Endothelial cell of umbilical vein (primary cell): ENCODE measurements at regions not wholly inside any gene's neighbourhood (a gene's known extent, or its start where the extent isn't known, plus 50 kb on each side); places are given as distances from the start of the nearest gene placed in this dataset.

Experiments
- BruUV-seq: library from RNA; stranded (reverse); fragments of 400-500 nt; replicated peaks from 2 replicates; lab custom pipeline; 2021; lab: Mats Ljungman, UMichigan
- CTCF ChIA-PET: fragments of 300-600, 350-600 bp; sonication (Branson Sonifier 250); formaldehyde crosslinking; loops from one replicate; lab custom pipeline; 2021; ENCODE audit warnings: antibody characterized with exemption, inconsistent platforms; lab: Charles Lee
- POLR2A ChIA-PET: fragments of 300-600, 350-600 bp; sonication (Branson Sonifier 250); formaldehyde crosslinking; loops from one replicate; lab custom pipeline; 2021; ENCODE audit warnings: antibody characterized with exemption, inconsistent platforms; lab: Charles Lee
- DNase-seq: peaks from one replicate; pipeline ENCODE4 v3.0.0-alpha.2; 2011; ENCODE audit warnings: low read depth, low spot score
- FAIRE-seq: peaks from 2 replicates; lab custom pipeline; 2011; peaks lifted over from hg19 to GRCh38; lab: Jason Lieb, UNC
- H2AFZ ChIP-seq: 2 replicates; pipeline ENCODE4 v1.6.0; 2012; ENCODE audit warnings: low read depth, low read length, control low read depth, inconsistent platforms
- H3K27ac ChIP-seq: 2 replicates; pipeline ENCODE4 v1.5.1; 2011; ENCODE audit warnings: low read depth, mild to moderate bottlenecking, control low read depth, low read length, moderate library complexity; ENCODE audit not compliant: insufficient read depth
- H3K27me3 ChIP-seq, 2 experiments: 2 replicates each; pipeline versions ENCODE4 v1.6.0 to v1.6.1; 2011; ENCODE audit warnings: low read length in 2 of 2, mixed read lengths in 1 of 2; ENCODE audit not compliant: control insufficient read depth in 2 of 2, insufficient read depth in 2 of 2
- H3K36me3 ChIP-seq, 2 experiments: 2 replicates in 1 of 2; 3 replicates in 1 of 2; pipeline ENCODE4 v1.5.1; 2011; ENCODE audit warnings: low read length in 2 of 2, mild to moderate bottlenecking in 1 of 2, moderate library complexity in 1 of 2; ENCODE audit not compliant: control insufficient read depth in 2 of 2, insufficient read depth in 2 of 2; ENCODE audit errors: extremely low read depth in 1 of 2
- H3K4me1 ChIP-seq: 3 replicates; pipeline ENCODE4 v1.5.1; 2011; ENCODE audit warnings: mild to moderate bottlenecking, low read length; ENCODE audit not compliant: control insufficient read depth, insufficient read depth; ENCODE audit errors: extremely low read depth
- H3K4me2 ChIP-seq: 2 replicates; pipeline ENCODE4 v1.6.1; 2011; ENCODE audit warnings: low read length, control low read depth, mixed read lengths; ENCODE audit not compliant: insufficient read depth
- H3K4me3 ChIP-seq, 3 experiments: fragments of 200-600 bp in 1 of 3; sonication (generic), shearing (Covaris generic) in 1 of 3; replicated peaks in 1 of 3; 2 replicates each; pipeline ENCODE4 v1.5.1; 2011 to 2016; ENCODE audit warnings: control low read depth in 3 of 3, low read length in 3 of 3, mild to moderate bottlenecking in 2 of 3, inconsistent platforms in 1 of 3, low read depth in 1 of 3, moderate library complexity in 1 of 3; ENCODE audit not compliant: insufficient read depth in 1 of 3
- H3K79me2 ChIP-seq: 2 replicates; pipeline ENCODE4 v1.6.0; 2012; ENCODE audit warnings: low read length, inconsistent platforms; ENCODE audit not compliant: control insufficient read depth, insufficient read depth
- H3K9ac ChIP-seq: replicated peaks from 2 replicates; pipeline ENCODE3; 2011; ENCODE audit warnings: low read length, control low read depth; ENCODE audit not compliant: insufficient read depth; ENCODE audit errors: extremely low read depth
- H3K9me1 ChIP-seq: replicated peaks from 3 replicates; pipeline ENCODE4 v1.6.0; 2011; ENCODE audit warnings: mild to moderate bottlenecking, low read length; ENCODE audit not compliant: control insufficient read depth, insufficient read depth; ENCODE audit errors: extremely low read depth
- H3K9me3 ChIP-seq: replicated peaks from 2 replicates; pipeline ENCODE4 v1.5.1; 2012; ENCODE audit warnings: low read length, inconsistent platforms; ENCODE audit not compliant: control insufficient read depth, insufficient read depth
- H4K20me1 ChIP-seq: replicated peaks from 2 replicates; pipeline ENCODE3; 2011; ENCODE audit warnings: mild to moderate bottlenecking, low read length; ENCODE audit not compliant: control insufficient read depth, insufficient read depth; ENCODE audit errors: extremely low read depth
- CTCF ChIP-seq, 2 donors: IDR thresholded peaks; 1 replicate in 1 of 2; 2 replicates in 1 of 2; pipeline ENCODE4 v1.5.1; 2011; ENCODE audit warnings: low read length in 2 of 2, mild to moderate bottlenecking in 2 of 2, moderate library complexity in 2 of 2, control low read depth in 1 of 2, inconsistent platforms in 1 of 2, low read depth in 1 of 2; ENCODE audit not compliant: insufficient read depth in 1 of 2; ENCODE audit errors: extremely low read depth in 1 of 2
- EZH2 ChIP-seq: IDR thresholded peaks from 2 replicates; pipeline ENCODE4 v1.6.1; 2012; ENCODE audit warnings: borderline replicate concordance, low read depth, mild to moderate bottlenecking, moderate library complexity, low read length, inconsistent platforms; ENCODE audit not compliant: severe bottlenecking
- FOS ChIP-seq: IDR thresholded peaks from 2 replicates; pipeline ENCODE4 v1.6.1; 2011; ENCODE audit warnings: mild to moderate bottlenecking, low read length, moderate library complexity, borderline replicate concordance; ENCODE audit not compliant: insufficient read depth
- GATA2 ChIP-seq: IDR thresholded peaks from 2 replicates; pipeline ENCODE4 v1.7.0; 2011; ENCODE audit warnings: low read depth, mild to moderate bottlenecking, moderate library complexity, mixed read lengths, low read length; ENCODE audit not compliant: insufficient read length, insufficient read depth
- JUN ChIP-seq: IDR thresholded peaks from 2 replicates; pipeline ENCODE4 v1.6.1; 2011; ENCODE audit warnings: borderline replicate concordance, low read depth; ENCODE audit not compliant: insufficient read length, insufficient read depth
- MAX ChIP-seq: IDR thresholded peaks from 2 replicates; pipeline ENCODE4 v1.6.1; 2011; ENCODE audit not compliant: insufficient read depth, insufficient read length
- MYC ChIP-seq: IDR thresholded peaks from one replicate; pipeline ENCODE4 v1.6.1; 2011; ENCODE audit warnings: mild to moderate bottlenecking, low read depth, low read length
- POLR2A ChIP-seq: IDR thresholded peaks from 2 replicates; pipeline ENCODE4 v1.6.1; 2012; ENCODE audit warnings: low read depth, mild to moderate bottlenecking, control low read depth, low read length
- POLR2AphosphoS5 ChIP-seq: IDR thresholded peaks from 2 replicates; pipeline ENCODE4 v1.6.1; 2012; ENCODE audit warnings: low read depth, mild to moderate bottlenecking, control low read depth, low read length, moderate library complexity; ENCODE audit not compliant: insufficient read depth
- dilution Hi-C: fragments of 300-500 bp; cut with MboI; formaldehyde crosslinking; loops from one replicate; pipeline ENCODE4 v1.15.0; 2019; ENCODE audit warnings: low sequenced_read_pairs; ENCODE audit not compliant: extremely low pct_ligation_motif_present
- intact Hi-C: fragments of 100-400 bp; cut with micrococcal nuclease; formaldehyde crosslinking; loops from one replicate; pipeline ENCODE4 v1.10.0; 2022

DNA sequence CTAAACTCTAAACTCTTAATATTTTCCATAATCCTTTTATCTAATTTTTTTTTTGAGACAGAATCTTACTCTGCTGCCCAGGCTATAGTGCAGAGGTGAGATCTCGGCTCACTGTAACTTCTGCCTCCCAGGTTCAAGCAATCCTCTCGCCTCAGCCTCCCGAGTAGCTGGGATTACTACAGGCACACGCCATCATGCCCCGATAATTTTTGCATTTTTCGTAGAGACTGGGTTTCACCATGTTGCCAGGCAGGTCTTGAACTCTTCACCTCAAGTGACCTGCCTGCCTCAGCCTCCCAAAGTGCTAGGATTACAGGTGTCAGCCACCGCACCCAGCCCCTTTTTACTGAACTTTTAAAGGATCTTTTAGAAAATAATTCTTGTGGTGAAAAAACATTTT, 110.2 kb upstream of the PHF14 start:
- BruUV-seq: no TSS peak
- ChIA-PET POLR2A (no interaction called here), CTCF (no interaction called here)
- Histone ChIP-seq H3K9ac (no peak overlapping the region), H3K36me3 (no peaks in the 10 kb centered on the region), H3K9me3 (no peaks in the 10 kb centered on the region), H3K9me1 (no peaks in the 10 kb centered on the region), H3K79me2 (no peaks in the 10 kb centered on the region), H3K4me1 (no peaks in the 10 kb centered on the region), H3K4me3 (no peak overlapping the region), H2AFZ (no peak overlapping the region), H3K27ac (no peak overlapping the region), H3K27me3 (no peaks in the 10 kb centered on the region), H3K4me2 (no peak overlapping the region), H4K20me1 (no peaks in the 10 kb centered on the region)
- dilution Hi-C loops: no loop called here
- DNase-seq: no peak
- no peak for FAIRE-seq
- TF ChIP-seq JUN: no peak
- intact Hi-C loops: no loop called here

DNA sequence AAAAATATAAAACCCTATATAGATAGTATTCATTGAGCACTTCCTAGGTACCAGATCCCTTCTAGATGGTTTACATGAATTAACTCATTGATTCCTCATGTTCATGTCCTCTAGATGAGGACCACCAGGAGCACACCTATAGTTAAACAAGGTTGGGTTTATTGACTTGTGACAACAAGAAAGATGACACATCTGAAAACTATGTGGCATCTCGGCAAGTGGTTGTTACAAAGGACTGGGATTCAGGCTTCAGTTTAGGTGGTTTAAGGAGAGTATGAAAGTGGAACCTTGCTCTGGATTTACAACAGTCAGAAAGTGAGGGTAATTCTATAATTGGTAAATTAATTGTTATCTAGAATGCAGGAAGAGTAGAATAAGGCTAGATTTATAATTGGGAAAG, 99.0 kb upstream of the PHF14 start:
- Histone ChIP-seq H2AFZ (no peak overlapping the region), H4K20me1 (no peaks in the 10 kb centered on the region), H3K9me3 (no peaks in the 10 kb centered on the region), H3K9me1 (no peaks in the 10 kb centered on the region), H3K27ac (no peak overlapping the region), H3K4me3 (no peak overlapping the region), H3K4me2 (no peak overlapping the region), H3K79me2 (no peaks in the 10 kb centered on the region), H3K4me1 (no peaks in the 10 kb centered on the region), H3K9ac (no peak overlapping the region), H3K36me3 (no peaks in the 10 kb centered on the region), H3K27me3 (no peaks in the 10 kb centered on the region)
- CTCF ChIA-PET: no interaction called here
- dilution Hi-C loops: no loop called here
- DNase-seq (no peak), FAIRE-seq (no peak)
- POLR2A ChIA-PET: no interaction called here
- TF ChIP-seq EZH2 (no peak), CTCF (IDR thresholded peaks at IDR 0.05; ENCODE audit: extremely low read depth in 1 of 2, insufficient read depth in 1 of 2, low read depth in 1 of 2, low read length in 2 of 2) (no peak), POLR2A (no peak), MYC (no peak), MAX (no peak), FOS (no peak), GATA2 (no peak), JUN (no peak), POLR2AphosphoS5 (no peak)
- no TSS peak for BruUV-seq
- intact Hi-C loops: no loop called here
